CD14-positive monocyte (primary cell): ENCODE measurements at regions not wholly inside any gene's neighbourhood (a gene's known extent, or its start where the extent isn't known, plus 50 kb on each side); places are given as distances from the start of the nearest gene placed in this dataset.

Experiments
- DNase-seq, 3 donors: peaks; one replicate each; pipeline ENCODE4 v3.0.0-alpha.2; 2011 to 2022
- H2AFZ ChIP-seq: 2 replicates; pipeline ENCODE4 v1.6.0; 2012; ENCODE audit warnings: mild to moderate bottlenecking, low read depth, low read length, inconsistent platforms; ENCODE audit not compliant: insufficient read depth, poor library complexity, severe bottlenecking
- H3K27ac ChIP-seq, 2 donors: 1 replicate in 1 of 2; 2 replicates in 1 of 2; pipeline ENCODE4 v1.5.1; 2012 to 2013; ENCODE audit warnings: low read length in 2 of 2, control low read depth in 1 of 2, inconsistent platforms in 1 of 2, low read depth in 1 of 2, mild to moderate bottlenecking in 1 of 2
- H3K27me3 ChIP-seq, 2 donors: one replicate each; pipeline versions ENCODE4 v1.6.0 to v1.6.1; 2011 to 2013; ENCODE audit warnings: low read length in 2 of 2; ENCODE audit not compliant: control insufficient read depth in 2 of 2, insufficient read depth in 2 of 2
- H3K36me3 ChIP-seq, 2 donors: replicated peaks in 1 of 2; 1 replicate in 1 of 2; 2 replicates in 1 of 2; pipeline versions ENCODE4 v1.5.1 to v1.6.1; 2012 to 2013; ENCODE audit warnings: low read length in 2 of 2, control low read depth in 1 of 2, inconsistent platforms in 1 of 2, mild to moderate bottlenecking in 1 of 2; ENCODE audit not compliant: insufficient read depth in 2 of 2, control insufficient read depth in 1 of 2
- H3K4me1 ChIP-seq, 2 donors: 1 replicate in 1 of 2; 2 replicates in 1 of 2; pipeline versions ENCODE4 v1.5.1 to v1.6.1; 2012 to 2013; ENCODE audit warnings: low read length in 2 of 2, control low read depth in 1 of 2, inconsistent platforms in 1 of 2, mild to moderate bottlenecking in 1 of 2, moderate library complexity in 1 of 2; ENCODE audit not compliant: insufficient read depth in 2 of 2, control insufficient read depth in 1 of 2
- H3K4me2 ChIP-seq: replicated peaks from 2 replicates; pipeline ENCODE3; 2012; ENCODE audit warnings: low read length, moderate library complexity, mild to moderate bottlenecking; ENCODE audit not compliant: poor library complexity, severe bottlenecking; ENCODE audit errors: extremely low read depth
- H3K4me3 ChIP-seq, 3 experiments: fragments of 200-600 bp in 1 of 3; sonication (generic) in 1 of 3; replicated peaks in 1 of 3; 1 replicate in 2 of 3; 2 replicates in 1 of 3; pipeline ENCODE4 v1.5.1; 2011 to 2013; ENCODE audit warnings: low read length in 3 of 3, mild to moderate bottlenecking in 3 of 3, control low read depth in 2 of 3, low read depth in 2 of 3, inconsistent platforms in 1 of 3, moderate library complexity in 1 of 3
- H3K79me2 ChIP-seq: 2 replicates; pipeline ENCODE4 v1.6.0; 2012; ENCODE audit warnings: mild to moderate bottlenecking, control low read depth, inconsistent platforms, low read length, moderate library complexity; ENCODE audit not compliant: insufficient read depth
- H3K9ac ChIP-seq: 2 replicates; pipeline ENCODE4 v1.6.0; 2017; ENCODE audit warnings: low read length, mild to moderate bottlenecking; ENCODE audit not compliant: insufficient read depth, poor library complexity, severe bottlenecking
- H3K9me3 ChIP-seq, 2 donors: replicated peaks in 1 of 2; 1 replicate in 1 of 2; 2 replicates in 1 of 2; pipeline versions ENCODE4 v1.5.1 to v1.6.1; 2012 to 2013; ENCODE audit warnings: low read length in 2 of 2, control low read depth in 1 of 2; ENCODE audit not compliant: control insufficient read depth in 1 of 2, insufficient read depth in 1 of 2
- H4K20me1 ChIP-seq: 2 replicates; pipeline ENCODE4 v1.6.0; 2012; ENCODE audit warnings: mild to moderate bottlenecking, low read length, control low read depth, moderate library complexity; ENCODE audit not compliant: insufficient read depth
- H3K27ac Mint-ChIP-seq, 7 donors: one replicate each; pipeline ENCODE4 v1.8.0; 2020; ENCODE audit warnings: mild to moderate bottlenecking in 7 of 7, mixed read lengths in 7 of 7, moderate library complexity in 6 of 7, inconsistent platforms in 2 of 7
- H3K27me3 Mint-ChIP-seq, 3 donors: one replicate each; pipeline ENCODE4 v1.8.0; 2021 to 2022; ENCODE audit warnings: low read depth in 3 of 3, mild to moderate bottlenecking in 3 of 3, mixed read lengths in 3 of 3, moderate library complexity in 3 of 3, inconsistent platforms in 1 of 3
- H3K36me3 Mint-ChIP-seq, 2 donors: one replicate each; pipeline ENCODE4 v1.8.0; 2020; ENCODE audit warnings: mixed read lengths in 2 of 2, inconsistent platforms in 1 of 2, mild to moderate bottlenecking in 1 of 2
- H3K4me1 Mint-ChIP-seq: one replicate; pipeline ENCODE4 v1.8.0; 2020; ENCODE audit warnings: mild to moderate bottlenecking, mixed read lengths
- H3K4me3 Mint-ChIP-seq, 2 donors: one replicate each; pipeline ENCODE4 v1.8.0; 2020; ENCODE audit warnings: mild to moderate bottlenecking in 2 of 2, mixed read lengths in 2 of 2, moderate library complexity in 1 of 2
- H3K9me3 Mint-ChIP-seq, 7 donors: one replicate each; pipeline ENCODE4 v1.8.0; 2020 to 2022; ENCODE audit warnings: mixed read lengths in 7 of 7, mild to moderate bottlenecking in 6 of 7, moderate library complexity in 6 of 7, inconsistent platforms in 2 of 7
- WGBS: methylation state at CpG from one replicate; pipeline ENCODE4 v1.1.5; 2013; ENCODE audit warnings: missing lambda C conversion rate; ENCODE audit not compliant: insufficient coverage; 5-methylcytosine and 5-hydroxymethylcytosine counted together
- intact Hi-C, 2 donors: fragments of 100-400 bp; cut with micrococcal nuclease; formaldehyde crosslinking; loops; one replicate each; pipeline versions ENCODE4 v1.15.0 to v1.15.1; 2023
- TF ChIP-seq, protein P1 (sequence below): fragments of 200-600 bp; IDR thresholded peaks from one replicate; pipeline ENCODE4 v1.8.0; 2022; ENCODE audit warnings: antibody characterized with exemption, mild to moderate bottlenecking

DNA sequence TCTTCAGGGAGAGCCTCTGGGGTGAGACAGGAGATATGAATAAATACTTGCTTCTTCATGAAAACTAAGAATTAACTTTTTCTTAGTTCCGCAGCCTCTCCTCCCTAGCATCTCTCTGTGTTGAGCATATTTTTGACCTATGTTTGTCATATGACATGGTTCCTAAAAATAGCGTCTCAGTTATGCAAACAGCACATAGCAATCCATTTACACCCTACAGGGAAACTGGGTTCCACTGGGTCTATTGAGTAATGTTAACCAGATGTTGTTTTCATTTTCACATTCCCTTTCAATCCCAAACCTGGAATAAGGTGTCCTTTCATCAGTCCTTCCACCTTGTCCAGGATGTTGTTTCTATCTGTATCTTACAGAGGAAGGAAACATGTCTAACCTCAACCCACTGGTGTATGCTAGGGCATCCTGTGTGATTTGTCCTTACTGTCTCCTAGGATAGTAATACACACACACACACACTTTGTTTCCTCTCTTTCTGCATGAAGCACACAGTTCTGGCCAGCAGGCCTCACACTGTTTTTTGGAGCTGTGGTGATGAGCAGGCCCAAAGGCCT, 1543.5 kb downstream of the AACS start:
- H3K4me3 Mint-ChIP-seq, result no peak overlapping the region

DNA sequence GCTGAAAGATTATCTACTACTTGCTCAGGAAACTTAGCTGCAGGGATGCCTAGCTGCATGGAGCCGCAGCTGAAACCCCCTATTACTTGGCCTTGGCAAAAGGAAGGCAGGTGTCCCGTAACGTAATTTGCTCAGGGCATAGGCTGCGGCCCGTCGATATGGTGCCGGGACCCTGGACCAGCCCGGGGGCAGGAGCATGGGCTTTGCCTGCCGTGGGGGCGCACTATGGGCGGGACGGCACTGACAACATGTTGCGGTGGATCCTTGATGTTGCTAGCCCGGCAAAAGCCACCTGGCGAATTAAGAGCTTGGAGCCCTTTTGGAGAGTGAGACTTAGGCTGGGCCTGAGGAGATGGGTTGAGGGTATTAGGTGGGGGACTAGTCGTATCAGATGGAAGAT, 1551.2 kb downstream of the AACS start:
- H3K27me3 ChIP-seq, result no peaks in the 10 kb centered on the region
- peaks cover 30 to 33% of the 10 kb centered on the region in 2 donors for H3K9me3 ChIP-seq
- Mint-ChIP-seq H3K27me3 (no peaks in the 10 kb centered on the region), H3K4me3 (no peak overlapping the region), H3K9me3 (peaks cover 9 to 22% (median 14%) of the 10 kb centered on the region in 7 donors), H3K4me1 (no peaks in the 10 kb centered on the region), H3K27ac (no peak overlapping the region), H3K36me3 (no peaks in the 10 kb centered on the region)
- no peak overlapping the region for H3K4me3 ChIP-seq
- no peaks in the 10 kb centered on the region for H3K79me2 ChIP-seq
- no peak overlapping the region for H3K9ac ChIP-seq
- no peak overlapping the region for H3K27ac ChIP-seq
- TF ChIP-seq, protein P1, sequence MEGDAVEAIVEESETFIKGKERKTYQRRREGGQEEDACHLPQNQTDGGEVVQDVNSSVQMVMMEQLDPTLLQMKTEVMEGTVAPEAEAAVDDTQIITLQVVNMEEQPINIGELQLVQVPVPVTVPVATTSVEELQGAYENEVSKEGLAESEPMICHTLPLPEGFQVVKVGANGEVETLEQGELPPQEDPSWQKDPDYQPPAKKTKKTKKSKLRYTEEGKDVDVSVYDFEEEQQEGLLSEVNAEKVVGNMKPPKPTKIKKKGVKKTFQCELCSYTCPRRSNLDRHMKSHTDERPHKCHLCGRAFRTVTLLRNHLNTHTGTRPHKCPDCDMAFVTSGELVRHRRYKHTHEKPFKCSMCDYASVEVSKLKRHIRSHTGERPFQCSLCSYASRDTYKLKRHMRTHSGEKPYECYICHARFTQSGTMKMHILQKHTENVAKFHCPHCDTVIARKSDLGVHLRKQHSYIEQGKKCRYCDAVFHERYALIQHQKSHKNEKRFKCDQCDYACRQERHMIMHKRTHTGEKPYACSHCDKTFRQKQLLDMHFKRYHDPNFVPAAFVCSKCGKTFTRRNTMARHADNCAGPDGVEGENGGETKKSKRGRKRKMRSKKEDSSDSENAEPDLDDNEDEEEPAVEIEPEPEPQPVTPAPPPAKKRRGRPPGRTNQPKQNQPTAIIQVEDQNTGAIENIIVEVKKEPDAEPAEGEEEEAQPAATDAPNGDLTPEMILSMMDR, result no peak
- 94% methylated on average over 15 of the region's 16 CpGs for WGBS
- no peak overlapping the region for H2AFZ ChIP-seq
- no peak overlapping the region for H3K4me2 ChIP-seq
- intact Hi-C loops, result no loop called here
- H3K36me3 ChIP-seq, result no peaks in the 10 kb centered on the region
- H4K20me1 ChIP-seq, result no peaks in the 10 kb centered on the region
- no peak for DNase-seq
- H3K4me1 ChIP-seq, result no peaks in the 10 kb centered on the region

More for the DNA sequence above, 1543.5 kb downstream of the AACS start:
- Mint-ChIP-seq H3K27me3 (no peaks in the 10 kb centered on the region), H3K4me1 (no peaks in the 10 kb centered on the region), H3K27ac (no peak overlapping the region), H3K36me3 (no peaks in the 10 kb centered on the region), H3K9me3 (peaks cover 3 to 20% (median 7%) of the 10 kb centered on the region in 7 donors)
- DNase-seq, result no peak
- Histone ChIP-seq H3K79me2 (no peaks in the 10 kb centered on the region), H3K4me2 (no peak overlapping the region), H3K9ac (no peak overlapping the region), H3K9me3 (peaks cover 19 to 20% of the 10 kb centered on the region in 2 donors), H3K36me3 (no peaks in the 10 kb centered on the region), H3K4me3 (no peak overlapping the region), H3K27ac (no peak overlapping the region), H3K27me3 (no peaks in the 10 kb centered on the region), H2AFZ (no peak overlapping the region), H3K4me1 (no peaks in the 10 kb centered on the region), H4K20me1 (no peaks in the 10 kb centered on the region)
- intact Hi-C loops, result no loop called here
- no CpG with 5 or more reads among the region's 2 CpGs for WGBS
- TF ChIP-seq, protein P1, result no peak
